ENCODE measurements at regions not wholly inside any gene's neighbourhood (a gene's known extent, or its start where the extent isn't known, plus 50 kb on each side); places are given as distances from the start of the nearest gene placed in this dataset.
"Not testable (repeated sequence)": the region's sequence is repeated elsewhere in the genome, so short reads cannot be mapped to it uniquely, and the experiment has no call there.

DNA sequence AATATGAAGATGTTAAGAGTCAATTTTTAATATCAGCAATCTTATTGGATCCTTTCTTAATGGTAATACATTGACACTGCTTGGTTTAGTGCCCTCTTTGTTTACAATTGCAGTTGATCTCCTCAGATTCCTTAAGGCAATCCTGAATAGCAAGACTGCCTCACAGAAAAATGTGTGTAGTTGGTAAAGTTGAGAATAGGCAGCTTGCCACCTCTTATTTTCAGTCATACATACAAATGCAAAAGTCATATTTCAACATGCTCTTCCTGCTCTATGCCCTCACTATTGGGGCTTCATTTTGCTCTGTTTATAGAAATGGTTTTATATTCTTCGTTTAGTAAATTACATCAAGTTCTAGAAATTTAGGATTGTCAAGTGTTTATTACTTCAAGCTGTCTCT lies 661.1 kb upstream of the ANKRD30A start:
- no peak overlapping the region for H2BK15ac ChIP-seq (ENCODE audit: low read length)
- H3K23ac ChIP-seq (ENCODE audit: low read depth, low read length, poor library complexity): no peak overlapping the region
- H3K9ac ChIP-seq (ENCODE audit: low read depth, low read length, poor library complexity): no peak overlapping the region
- no peaks in the 10 kb centered on the region for H3K4me1 ChIP-seq (ENCODE audit: control insufficient read depth in 2 of 2, insufficient read depth in 1 of 2, low read depth in 1 of 2, low read length in 2 of 2)
- H3K27ac ChIP-seq (replicated peaks; ENCODE audit: low read length): no peak overlapping the region
- H2AFZ ChIP-seq (ENCODE audit: low read length): no peak overlapping the region
- no peak overlapping the region for H3K14ac ChIP-seq (ENCODE audit: low read length)
- no peaks in the 10 kb centered on the region for H3K79me1 ChIP-seq (ENCODE audit: low read depth, low read length)
- no peaks in the 10 kb centered on the region for H3K27me3 ChIP-seq (ENCODE audit: control insufficient read depth in 3 of 3, insufficient read depth in 3 of 3, low read depth in 1 of 3, low read length in 3 of 3)
- DNase-seq (ENCODE audit: low spot score): no peak
- H3K9me3 ChIP-seq (replicated peaks in 1 of 2; ENCODE audit: control insufficient read depth in 2 of 2, insufficient read depth in 1 of 2, low read depth in 1 of 2, low read length in 2 of 2): no peaks in the 10 kb centered on the region
- no peak overlapping the region for H4K8ac ChIP-seq (ENCODE audit: low read depth, low read length)
- no peak overlapping the region for H4K91ac ChIP-seq (ENCODE audit: low read depth, low read length, poor library complexity)
- H3K36me3 ChIP-seq (replicated peaks in 1 of 2; ENCODE audit: control insufficient read depth in 2 of 2, insufficient read depth in 2 of 2, low read length in 2 of 2): no peaks in the 10 kb centered on the region
- H3K18ac ChIP-seq (ENCODE audit: low read length): no peak overlapping the region
- WGBS, 2 donors (ENCODE audit: extremely low coverage in 2 of 2, insufficient read length in 2 of 2, insufficient replicate concordance in 1 of 2): no CpG with 5 or more reads among the region's 1 CpG
- H3K4me3 ChIP-seq (ENCODE audit: low read length in 2 of 2): no peak overlapping the region
- H2BK120ac ChIP-seq (ENCODE audit: low read depth, low read length): no peak overlapping the region
- H2BK5ac ChIP-seq (ENCODE audit: low read length): no peak overlapping the region
- H3K4me2 ChIP-seq (ENCODE audit: insufficient read depth, low read length, poor library complexity, severe bottlenecking): no peak overlapping the region
- no peak overlapping the region for H2BK12ac ChIP-seq (ENCODE audit: low read length)
- H3K4ac ChIP-seq (ENCODE audit: low read length): no peak overlapping the region
- H2AK5ac ChIP-seq (ENCODE audit: low read depth, low read length): no peak overlapping the region

DNA sequence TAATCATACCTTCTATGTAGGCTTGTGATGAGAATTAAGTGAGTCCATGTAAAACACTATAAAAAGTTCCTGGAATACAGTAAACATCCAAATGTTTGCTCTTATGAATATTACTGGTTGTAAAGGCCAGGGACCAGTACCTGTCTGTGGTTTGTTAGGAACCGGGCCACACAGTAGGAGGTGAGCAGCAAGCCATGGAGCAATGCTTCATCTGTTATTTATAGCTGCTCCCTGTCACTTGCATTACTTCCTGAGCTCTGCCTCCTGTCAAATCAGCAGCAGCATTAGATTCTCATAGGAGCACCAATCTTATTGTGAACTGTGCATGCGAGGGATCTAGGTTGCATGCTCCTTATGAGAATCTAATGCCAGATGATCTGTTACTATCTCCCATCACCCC lies 662.0 kb upstream of the ANKRD30A start:
- WGBS, 2 donors (ENCODE audit: extremely low coverage in 2 of 2, insufficient read length in 2 of 2, insufficient replicate concordance in 1 of 2): no CpG with 5 or more reads among the region's 2 CpGs
- H3K18ac ChIP-seq (ENCODE audit: low read length): no peak overlapping the region

GRCh38 chr10:36462194-36462593 lies 663.2 kb upstream of the ANKRD30A start:
- no peak overlapping the region for H2BK12ac ChIP-seq (ENCODE audit: low read length)
- no peak overlapping the region for H3K4ac ChIP-seq (ENCODE audit: low read length)
- DNase-seq (ENCODE audit: low spot score): no peak
- H3K27ac ChIP-seq (replicated peaks; ENCODE audit: low read length): no peak overlapping the region
- no peaks in the 10 kb centered on the region for H3K27me3 ChIP-seq (ENCODE audit: control insufficient read depth in 3 of 3, insufficient read depth in 3 of 3, low read depth in 1 of 3, low read length in 3 of 3)
- H2BK120ac ChIP-seq (ENCODE audit: low read depth, low read length): no peak overlapping the region
- no peak overlapping the region for H3K14ac ChIP-seq (ENCODE audit: low read length)
- no peaks in the 10 kb centered on the region for H3K4me1 ChIP-seq (ENCODE audit: control insufficient read depth in 2 of 2, insufficient read depth in 1 of 2, low read depth in 1 of 2, low read length in 2 of 2)
- no peak overlapping the region for H4K91ac ChIP-seq (ENCODE audit: low read depth, low read length, poor library complexity)
- no peak overlapping the region for H2BK5ac ChIP-seq (ENCODE audit: low read length)
- H2AK5ac ChIP-seq (ENCODE audit: low read depth, low read length): no peak overlapping the region
- no peak overlapping the region for H3K23ac ChIP-seq (ENCODE audit: low read depth, low read length, poor library complexity)
- H4K8ac ChIP-seq (ENCODE audit: low read depth, low read length): no peak overlapping the region
- no peak overlapping the region for H3K4me3 ChIP-seq (ENCODE audit: low read length in 2 of 2)
- H3K4me2 ChIP-seq (ENCODE audit: insufficient read depth, low read length, poor library complexity, severe bottlenecking): no peak overlapping the region
- H3K79me1 ChIP-seq (ENCODE audit: low read depth, low read length): no peaks in the 10 kb centered on the region
- no peak overlapping the region for H2AFZ ChIP-seq (ENCODE audit: low read length)
- H3K36me3 ChIP-seq (replicated peaks in 1 of 2; ENCODE audit: control insufficient read depth in 2 of 2, insufficient read depth in 2 of 2, low read length in 2 of 2): no peaks in the 10 kb centered on the region
- H3K9ac ChIP-seq (ENCODE audit: low read depth, low read length, poor library complexity): no peak overlapping the region
- H3K18ac ChIP-seq (ENCODE audit: low read length): no peak overlapping the region
- H3K9me3 ChIP-seq (replicated peaks in 1 of 2; ENCODE audit: control insufficient read depth in 2 of 2, insufficient read depth in 1 of 2, low read depth in 1 of 2, low read length in 2 of 2): no peaks in the 10 kb centered on the region
- H2BK15ac ChIP-seq (ENCODE audit: low read length): no peak overlapping the region
- no CpG with 5 or more reads among the region's 1 CpG for WGBS, 2 donors (ENCODE audit: extremely low coverage in 2 of 2, insufficient read length in 2 of 2, insufficient replicate concordance in 1 of 2)

More for the DNA sequence above, 662.0 kb upstream of the ANKRD30A start:
- H3K4me2 ChIP-seq (ENCODE audit: insufficient read depth, low read length, poor library complexity, severe bottlenecking): no peak overlapping the region
- H2AFZ ChIP-seq (ENCODE audit: low read length): no peak overlapping the region
- H2BK12ac ChIP-seq (ENCODE audit: low read length): no peak overlapping the region
- H4K91ac ChIP-seq (ENCODE audit: low read depth, low read length, poor library complexity): no peak overlapping the region
- no peaks in the 10 kb centered on the region for H3K4me1 ChIP-seq (ENCODE audit: control insufficient read depth in 2 of 2, insufficient read depth in 1 of 2, low read depth in 1 of 2, low read length in 2 of 2)
- no peak overlapping the region for H3K4ac ChIP-seq (ENCODE audit: low read length)
- peak overlapping the region; percentile 82 for H4K8ac ChIP-seq (ENCODE audit: low read depth, low read length)
- H2AK5ac ChIP-seq (ENCODE audit: low read depth, low read length): no peak overlapping the region
- H3K9me3 ChIP-seq (replicated peaks in 1 of 2; ENCODE audit: control insufficient read depth in 2 of 2, insufficient read depth in 1 of 2, low read depth in 1 of 2, low read length in 2 of 2): no peaks in the 10 kb centered on the region
- H3K9ac ChIP-seq (ENCODE audit: low read depth, low read length, poor library complexity): no peak overlapping the region
- no peak overlapping the region for H3K27ac ChIP-seq (replicated peaks; ENCODE audit: low read length)
- H2BK5ac ChIP-seq (ENCODE audit: low read length): no peak overlapping the region
- H3K4me3 ChIP-seq (ENCODE audit: low read length in 2 of 2): no peak overlapping the region
- H3K36me3 ChIP-seq (replicated peaks in 1 of 2; ENCODE audit: control insufficient read depth in 2 of 2, insufficient read depth in 2 of 2, low read length in 2 of 2): no peaks in the 10 kb centered on the region
- H2BK15ac ChIP-seq (ENCODE audit: low read length): no peak overlapping the region
- no peaks in the 10 kb centered on the region for H3K27me3 ChIP-seq (ENCODE audit: control insufficient read depth in 3 of 3, insufficient read depth in 3 of 3, low read depth in 1 of 3, low read length in 3 of 3)
- DNase-seq (ENCODE audit: low spot score): no peak
- H3K79me1 ChIP-seq (ENCODE audit: low read depth, low read length): no peaks in the 10 kb centered on the region
- H3K23ac ChIP-seq (ENCODE audit: low read depth, low read length, poor library complexity): no peak overlapping the region
- H3K14ac ChIP-seq (ENCODE audit: low read length): no peak overlapping the region
- H2BK120ac ChIP-seq (ENCODE audit: low read depth, low read length): no peak overlapping the region

DNA sequence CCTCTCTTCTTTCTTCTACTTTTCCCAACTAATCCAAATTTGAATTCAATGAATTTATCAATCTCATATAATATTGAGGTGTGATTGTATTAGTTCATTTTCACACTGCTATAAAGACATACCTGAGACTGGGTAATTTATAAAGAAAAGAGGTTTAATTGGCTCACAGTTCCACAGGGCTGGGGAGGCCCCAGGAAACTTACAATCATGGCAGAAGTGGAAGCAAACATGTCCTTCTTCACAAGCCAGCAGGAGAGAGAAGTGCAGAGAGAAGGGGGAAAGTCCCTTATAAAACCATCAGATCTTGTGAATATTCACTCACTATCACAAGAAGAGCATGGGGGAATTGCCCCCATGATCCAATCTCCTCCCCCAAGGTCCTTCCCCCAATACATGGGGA lies 667.0 kb upstream of the ANKRD30A start:
- not testable (repeated sequence) for H3K18ac ChIP-seq (ENCODE audit: low read length); H2BK15ac ChIP-seq (ENCODE audit: low read length); H3K14ac ChIP-seq (ENCODE audit: low read length); H3K36me3 ChIP-seq (replicated peaks in 1 of 2; ENCODE audit: control insufficient read depth in 2 of 2, insufficient read depth in 2 of 2, low read length in 2 of 2); H2AK5ac ChIP-seq (ENCODE audit: low read depth, low read length); H3K9me3 ChIP-seq (replicated peaks in 1 of 2; ENCODE audit: control insufficient read depth in 2 of 2, insufficient read depth in 1 of 2, low read depth in 1 of 2, low read length in 2 of 2); H2BK120ac ChIP-seq (ENCODE audit: low read depth, low read length); H3K23ac ChIP-seq (ENCODE audit: low read depth, low read length, poor library complexity); H3K4me2 ChIP-seq (ENCODE audit: insufficient read depth, low read length, poor library complexity, severe bottlenecking); H3K27ac ChIP-seq (replicated peaks; ENCODE audit: low read length); H3K9ac ChIP-seq (ENCODE audit: low read depth, low read length, poor library complexity); H2BK5ac ChIP-seq (ENCODE audit: low read length); H3K27me3 ChIP-seq (ENCODE audit: control insufficient read depth in 3 of 3, insufficient read depth in 3 of 3, low read depth in 1 of 3, low read length in 3 of 3); H2BK12ac ChIP-seq (ENCODE audit: low read length); H2AFZ ChIP-seq (ENCODE audit: low read length); H3K4ac ChIP-seq (ENCODE audit: low read length); DNase-seq (ENCODE audit: low spot score); H3K79me1 ChIP-seq (ENCODE audit: low read depth, low read length); H4K91ac ChIP-seq (ENCODE audit: low read depth, low read length, poor library complexity); H3K4me1 ChIP-seq (ENCODE audit: control insufficient read depth in 2 of 2, insufficient read depth in 1 of 2, low read depth in 1 of 2, low read length in 2 of 2); H4K8ac ChIP-seq (ENCODE audit: low read depth, low read length); H3K4me3 ChIP-seq (ENCODE audit: low read length in 2 of 2)

Data from neuronal stem cell (in vitro differentiated cells).